22Rv1 (cell line): ENCODE measurements at regions not wholly inside any gene's neighbourhood (a gene's known extent, or its start where the extent isn't known, plus 50 kb on each side); places are given as distances from the start of the nearest gene placed in this dataset.
"Not testable (repeated sequence)": the region's sequence is repeated elsewhere in the genome, so short reads cannot be mapped to it uniquely, and the experiment has no call there.

Experiments
- CTCF ChIP-seq: fragments of 450-650 bp; IDR thresholded peaks from 2 replicates; pipeline ENCODE4 v1.5.1; 2017; ENCODE audit warnings: mild to moderate bottlenecking
- ZFX ChIP-seq: fragments of 450-650 bp; IDR thresholded peaks from 2 replicates; pipeline ENCODE4 v1.6.1; 2017; ENCODE audit warnings: antibody characterized with exemption, borderline replicate concordance

DNA sequence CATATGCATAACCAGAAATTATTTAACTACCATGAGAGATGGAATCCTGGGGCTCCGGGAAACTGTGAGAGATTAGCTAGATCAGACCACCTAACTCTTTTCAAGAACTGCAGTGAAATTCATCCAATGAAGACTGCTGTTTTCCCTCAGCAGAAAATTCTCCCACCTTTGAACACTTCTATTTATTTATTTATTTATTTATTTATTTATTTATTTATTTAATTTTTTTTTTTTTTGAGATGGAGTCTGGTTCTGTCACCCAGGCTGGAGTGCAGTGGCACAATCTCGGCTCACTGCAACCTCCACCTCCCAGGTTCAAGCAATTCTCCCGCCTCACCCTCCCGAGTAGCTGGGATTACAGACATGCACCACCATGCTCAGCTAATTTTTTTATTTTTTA lies 802.2 kb downstream of the BCL11A start:
- not testable (repeated sequence) for TF ChIP-seq CTCF, ZFX
